ENCODE measurements at regions not wholly inside any gene's neighbourhood (a gene's known extent, or its start where the extent isn't known, plus 50 kb on each side); places are given as distances from the start of the nearest gene placed in this dataset.

- no peaks in the 10 kb centered on the region for H3F3A ChIP-seq (ENCODE audit: insufficient read depth, low read length, poor library complexity, severe bottlenecking)
- H3K27me3 ChIP-seq (ENCODE audit: insufficient read depth, low read depth, low read length), result no peaks in the 10 kb centered on the region
- no peaks in the 10 kb centered on the region for H3K9me3 ChIP-seq (ENCODE audit: low read length)
- no peaks in the 10 kb centered on the region for H3K79me2 ChIP-seq (replicated peaks; ENCODE audit: insufficient read depth, low read length)
- no peak overlapping the region for H3K9ac ChIP-seq (ENCODE audit: low read length)
- H3K4me2 ChIP-seq (ENCODE audit: low read length), result no peak overlapping the region
- no peaks in the 10 kb centered on the region for H3K9me2 ChIP-seq (ENCODE audit: insufficient read depth, low read length)
- no peak overlapping the region for H2AFZ ChIP-seq (ENCODE audit: low read depth, low read length)
- H3K4me3 ChIP-seq (ENCODE audit: low read length), result no peak overlapping the region
- H4K20me1 ChIP-seq (ENCODE audit: insufficient read depth), result no peaks in the 10 kb centered on the region
- TF ChIP-seq REST (IDR thresholded peaks at IDR 0.05; ENCODE audit: borderline replicate concordance) (no peak), MXI1 (conservative IDR thresholded peaks at IDR 0.05; ENCODE audit: poor library complexity, severe bottlenecking) (no peak), POLR2AphosphoS5 (IDR thresholded peaks at IDR 0.05) (no peak), CTCF (IDR thresholded peaks at IDR 0.05; ENCODE audit: poor library complexity, severe bottlenecking) (no peak), SMC3 (conservative IDR thresholded peaks at IDR 0.05; ENCODE audit: poor library complexity) (no peak), EZH2 (IDR thresholded peaks at IDR 0.05; ENCODE audit: borderline replicate concordance, insufficient read depth, low read length, poor library complexity, severe bottlenecking) (no peak), TAF1 (IDR thresholded peaks at IDR 0.05; ENCODE audit: low read depth) (no peak), RAD21 (conservative IDR thresholded peaks at IDR 0.05) (no peak), EP300 (conservative IDR thresholded peaks at IDR 0.05; ENCODE audit: poor library complexity, severe bottlenecking) (no peak)
- no peaks in the 10 kb centered on the region for H3K36me3 ChIP-seq (ENCODE audit: insufficient read depth, low read length)
- H3K27ac ChIP-seq (ENCODE audit: low read length), result no peak overlapping the region
Measured at GRCh38 chr13:59270327-59270726, 893.4 kb downstream of the DIAPH3 start.

DNA sequence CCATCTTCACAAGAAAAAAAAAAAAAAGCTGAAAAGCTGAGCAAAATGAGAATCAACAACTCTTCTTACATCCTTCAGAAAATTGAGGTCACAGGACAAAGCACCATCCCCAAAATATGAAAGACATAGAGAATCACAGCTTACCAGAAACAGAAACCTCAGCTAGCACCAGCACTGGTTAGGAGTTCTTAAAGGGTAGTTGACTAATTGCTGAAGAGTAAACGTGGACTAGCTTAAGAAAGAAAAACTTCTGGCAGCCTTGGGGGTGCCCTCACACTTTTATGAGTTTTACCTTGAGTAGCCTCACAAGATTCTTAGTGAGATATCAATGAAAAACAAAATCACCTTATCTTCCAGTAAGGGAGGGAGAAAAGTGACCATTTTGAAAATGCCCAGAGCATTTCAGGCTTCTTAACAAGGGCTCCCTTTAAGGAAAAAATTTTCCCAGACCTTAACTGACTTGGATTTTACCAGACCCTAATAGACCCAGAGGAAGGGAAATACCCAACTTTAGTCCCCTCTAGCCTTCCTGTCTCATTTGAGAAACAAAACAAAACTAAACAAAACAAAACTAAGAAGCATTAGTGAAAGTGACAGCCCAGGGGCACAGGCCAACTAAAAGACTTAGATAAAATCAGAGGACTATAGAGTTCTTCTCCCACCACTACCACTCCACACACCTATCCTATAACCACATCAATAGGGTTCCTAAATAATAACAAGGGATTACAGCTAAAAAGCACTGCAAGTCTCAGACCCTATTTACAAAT lies 888.6 kb downstream of the DIAPH3 start:
- Histone ChIP-seq H3K4me3 (ENCODE audit: low read length) (no peak overlapping the region), H3K9me3 (ENCODE audit: low read length) (no peaks in the 10 kb centered on the region), H3K4me2 (ENCODE audit: low read length) (no peak overlapping the region), H3K9me2 (ENCODE audit: insufficient read depth, low read length) (no peaks in the 10 kb centered on the region), H3K27me3 (ENCODE audit: insufficient read depth, low read depth, low read length) (no peaks in the 10 kb centered on the region), H4K20me1 (ENCODE audit: insufficient read depth) (no peaks in the 10 kb centered on the region), H3K79me2 (replicated peaks; ENCODE audit: insufficient read depth, low read length) (no peaks in the 10 kb centered on the region), H3K36me3 (ENCODE audit: insufficient read depth, low read length) (no peaks in the 10 kb centered on the region), H3K27ac (ENCODE audit: low read length) (no peak overlapping the region), H2AFZ (ENCODE audit: low read depth, low read length) (no peak overlapping the region), H3F3A (ENCODE audit: insufficient read depth, low read length, poor library complexity, severe bottlenecking) (no peaks in the 10 kb centered on the region), H3K9ac (ENCODE audit: low read length) (no peak overlapping the region)
- TF ChIP-seq CTCF (IDR thresholded peaks at IDR 0.05; ENCODE audit: poor library complexity, severe bottlenecking), result no peak
- no peak for TF ChIP-seq RAD21 (conservative IDR thresholded peaks at IDR 0.05)
- no peak for TF ChIP-seq SMC3 (conservative IDR thresholded peaks at IDR 0.05; ENCODE audit: poor library complexity)
- no peak for TF ChIP-seq POLR2AphosphoS5 (IDR thresholded peaks at IDR 0.05)
- no peak for TF ChIP-seq REST (IDR thresholded peaks at IDR 0.05; ENCODE audit: borderline replicate concordance)
